ENCODE measurements at regions not wholly inside any gene's neighbourhood (a gene's known extent, or its start where the extent isn't known, plus 50 kb on each side); places are given as distances from the start of the nearest gene placed in this dataset.

DNA sequence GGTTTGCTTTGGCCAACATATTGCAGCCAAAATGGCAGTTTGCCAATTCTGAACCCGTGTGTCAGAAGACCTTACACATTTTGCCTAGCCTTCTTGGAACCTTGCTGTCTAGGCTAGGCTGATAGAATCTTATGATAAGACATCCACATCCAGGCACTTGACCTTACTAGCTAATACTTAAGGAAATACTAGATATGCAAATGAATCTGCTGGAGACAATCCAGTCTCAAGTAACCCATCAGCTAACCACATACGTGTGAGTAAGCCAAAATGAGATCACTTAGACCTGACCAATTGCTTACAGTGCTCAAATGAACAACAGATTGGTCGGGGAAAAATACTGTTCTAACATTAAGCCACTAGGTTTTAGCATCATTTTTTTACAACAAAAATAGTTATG lies 1504.6 kb upstream of the CDH9 start:
- DNase-seq = peak; percentile 75

DNA sequence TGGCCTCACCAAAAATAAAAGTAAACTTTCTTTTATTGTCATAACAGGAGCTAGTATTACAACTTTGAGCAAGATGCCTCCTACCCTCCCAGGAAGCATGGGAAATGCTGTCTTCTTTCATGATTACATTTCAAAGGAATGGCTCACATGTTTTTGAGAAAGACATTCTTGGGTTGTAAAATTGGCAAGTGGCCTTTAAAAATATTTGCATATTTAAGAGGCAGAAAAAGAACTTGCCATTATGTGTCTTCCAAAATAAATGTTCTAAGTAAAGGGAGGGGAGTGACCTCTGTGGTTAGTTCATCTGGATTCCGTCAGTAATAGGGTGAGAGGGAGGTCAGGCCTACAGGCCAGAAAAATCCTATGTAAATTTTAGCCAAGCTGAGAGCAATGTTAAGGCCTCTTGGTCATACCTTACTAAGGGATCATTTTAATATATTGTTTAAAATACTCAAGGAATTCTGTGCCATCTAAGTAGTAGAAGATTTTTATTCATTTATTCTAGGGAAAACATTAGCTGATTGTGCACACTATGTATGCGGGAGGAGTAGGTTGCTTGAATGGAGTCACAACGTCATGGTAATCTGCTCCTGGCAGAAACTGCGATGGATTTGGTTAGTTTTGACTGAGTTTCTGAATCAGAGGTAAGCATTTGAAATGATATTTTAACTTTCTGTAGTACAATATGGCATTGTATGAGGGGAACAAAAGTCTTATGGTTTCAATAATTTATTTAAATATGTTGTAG lies 1485.7 kb upstream of the CDH9 start:
- no peak for DNase-seq

DNA sequence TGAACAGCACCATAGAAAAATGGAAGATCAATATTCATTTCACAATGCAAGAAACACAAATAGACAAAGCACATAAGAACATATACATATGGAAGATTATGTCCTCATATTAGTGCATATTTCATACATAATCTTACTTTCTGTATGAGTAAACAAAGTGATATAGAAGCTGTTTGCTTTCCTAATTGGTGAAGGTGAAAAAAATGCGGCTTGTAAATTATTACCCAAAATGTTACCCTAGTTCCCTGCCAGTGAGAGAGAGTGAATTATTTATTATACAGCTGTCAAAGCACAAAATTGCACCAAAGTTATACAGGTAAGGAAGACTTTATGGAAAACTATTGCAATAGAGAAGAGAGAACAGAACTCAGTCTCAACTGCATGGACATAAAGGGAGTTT lies 1485.0 kb upstream of the CDH9 start:
- DNase-seq = no peak

DNA sequence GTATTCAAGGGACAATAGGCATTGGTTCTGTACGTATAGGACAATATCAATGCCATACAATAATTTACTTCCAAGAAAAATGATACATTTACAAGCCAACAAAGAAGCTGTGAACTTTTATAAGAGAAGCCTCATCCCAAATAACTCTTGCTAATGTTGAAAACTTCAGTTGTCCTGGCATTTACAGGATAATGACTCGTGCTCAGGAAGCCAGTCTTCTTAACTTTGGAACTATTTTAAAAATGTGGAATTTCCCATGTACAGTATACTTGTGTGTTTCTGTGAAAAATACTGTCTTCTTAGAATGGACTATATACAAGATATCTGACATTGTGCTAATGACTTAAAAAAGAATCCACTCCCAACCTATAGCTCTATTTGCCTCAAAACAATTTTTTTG lies 1479.3 kb upstream of the CDH9 start:
- no peak for DNase-seq

DNA sequence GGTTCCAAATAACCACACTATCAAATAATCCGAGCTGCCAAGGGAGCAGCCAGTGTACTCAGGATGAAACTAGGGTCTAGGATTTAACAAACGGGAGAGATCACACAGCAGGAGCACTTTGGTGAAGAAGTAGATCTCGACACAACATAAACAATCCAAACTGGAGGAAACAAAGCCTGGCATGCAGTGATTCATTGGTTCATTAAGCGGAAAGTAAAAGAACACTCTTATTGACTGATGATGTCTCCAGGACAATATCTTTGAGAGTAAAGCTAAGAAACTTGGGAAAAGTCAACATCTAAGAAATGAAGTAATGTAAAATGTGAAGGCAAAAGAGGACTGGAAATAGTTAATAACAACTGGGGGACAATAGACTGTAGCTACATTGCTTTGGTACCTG lies 1478.3 kb upstream of the CDH9 start:
- DNase-seq = no peak

DNA sequence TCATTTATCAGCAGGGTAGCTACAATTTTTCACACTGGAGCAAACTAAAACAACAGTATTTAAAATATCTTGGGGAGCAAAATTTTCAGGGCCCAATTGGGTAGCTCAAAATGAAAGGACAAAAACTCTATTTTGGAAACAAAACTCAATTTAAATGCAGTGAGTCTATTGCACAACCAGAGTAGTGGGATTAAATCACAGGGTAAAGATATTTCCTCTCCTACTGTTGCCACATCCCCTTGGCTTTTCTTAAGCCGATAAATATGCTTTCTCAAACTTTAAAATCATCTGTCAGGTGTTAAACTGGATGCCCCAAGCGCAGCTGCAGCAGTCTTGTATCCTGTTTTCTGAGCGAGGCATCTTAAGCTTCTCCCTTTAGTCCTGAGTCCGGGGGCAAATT lies 1474.3 kb upstream of the CDH9 start:
- no peak for DNase-seq

DNA sequence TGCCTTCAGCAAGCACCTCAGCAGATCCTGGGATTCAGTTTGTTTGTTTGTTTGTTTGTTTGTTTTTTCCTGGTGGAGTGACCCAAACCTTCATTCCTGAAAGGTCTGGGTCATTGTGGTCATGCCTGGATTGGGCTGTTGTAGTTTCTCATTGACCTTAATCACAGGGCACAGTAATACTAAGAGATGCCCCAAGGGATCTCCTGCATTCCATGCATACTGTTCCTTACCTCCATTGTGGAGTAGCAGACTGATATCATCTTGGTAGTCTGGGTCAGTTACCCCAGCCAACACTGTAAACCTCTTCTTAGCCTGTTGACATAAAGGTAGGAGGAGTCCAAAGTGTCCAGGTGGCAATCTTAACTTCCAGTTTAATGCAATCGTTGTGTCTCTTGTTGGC lies 1466.7 kb upstream of the CDH9 start:
- no peak for DNase-seq

DNA sequence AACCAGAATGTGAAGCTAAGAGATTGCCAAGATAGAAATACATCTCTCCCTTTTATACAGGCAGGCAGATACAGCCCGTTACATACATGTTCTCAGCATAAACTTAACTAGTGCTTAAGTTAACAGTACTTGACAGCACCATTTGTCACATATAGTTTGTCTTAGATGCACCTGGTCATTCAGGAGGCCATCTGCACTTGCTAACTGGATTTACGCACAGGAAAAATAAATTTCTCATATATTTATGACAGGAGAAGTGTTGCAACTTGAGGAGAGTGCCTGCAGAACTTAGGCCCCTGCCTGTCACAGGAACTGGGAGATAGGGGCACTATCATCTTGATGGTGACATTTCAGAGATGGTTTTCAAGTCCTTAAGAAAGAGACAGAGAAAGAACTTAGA lies 1462.1 kb upstream of the CDH9 start:
- no peak for DNase-seq

DNA sequence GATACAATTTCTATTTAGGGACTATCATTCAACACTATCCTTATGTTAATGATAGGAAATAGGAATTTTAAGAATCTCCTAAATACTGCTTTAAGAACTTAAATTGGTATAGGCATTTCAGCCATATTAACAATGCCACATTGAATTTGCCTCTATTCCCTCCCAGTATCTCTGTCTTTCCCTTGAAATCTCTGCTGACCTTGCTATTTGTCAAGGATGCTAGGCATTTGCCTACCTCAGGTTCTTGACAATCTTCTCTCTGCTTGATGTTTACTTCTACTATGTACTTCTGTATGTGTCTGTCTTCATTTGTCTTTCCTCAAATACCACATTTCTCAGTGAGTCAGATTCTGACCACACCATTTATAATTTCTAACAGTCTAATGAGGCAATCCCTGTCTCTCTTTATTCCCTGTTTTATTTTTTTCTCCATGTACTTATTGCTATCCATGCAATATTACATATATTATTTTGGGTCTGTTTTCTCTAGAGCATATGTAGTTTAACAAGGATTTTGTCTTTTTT lies 1461.4 kb upstream of the CDH9 start:
- no peak for DNase-seq

DNA sequence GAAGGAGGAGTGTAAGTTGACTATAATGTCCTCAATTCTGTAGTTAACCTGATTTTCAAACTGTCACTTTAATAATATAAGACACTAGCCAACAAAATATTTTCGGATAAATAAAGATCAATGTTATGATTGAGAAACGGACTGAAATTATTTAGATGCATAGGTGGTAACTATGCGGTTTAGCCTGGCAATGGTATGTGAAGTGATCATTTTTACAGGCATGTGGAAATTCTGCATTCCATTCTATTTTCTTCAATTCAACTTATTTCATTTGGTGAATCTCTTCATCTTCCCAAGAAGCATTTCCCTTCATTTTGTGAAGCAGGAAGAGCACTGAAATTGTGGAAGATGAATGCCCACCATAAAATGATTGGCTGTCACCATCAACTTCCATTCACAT lies 1457.5 kb upstream of the CDH9 start:
- DNase-seq = no peak

DNA sequence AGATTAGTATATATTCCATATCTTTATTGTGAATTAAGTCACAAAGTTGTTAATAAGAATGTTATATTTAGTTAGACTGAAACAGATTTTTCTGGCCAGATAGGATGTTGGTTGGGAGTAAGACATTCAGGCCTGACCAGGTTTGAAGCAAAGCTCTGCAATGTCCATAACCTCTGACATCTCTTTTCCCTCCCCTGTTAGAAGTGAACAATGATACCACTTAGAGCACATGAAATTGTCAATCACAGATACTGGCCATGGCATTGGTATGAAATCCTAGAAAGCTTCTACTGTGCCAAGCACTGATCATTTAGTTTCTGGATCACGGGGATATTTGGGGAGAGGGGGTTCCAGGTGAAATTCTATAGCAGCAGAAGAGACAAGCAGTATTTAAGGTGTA lies 1455.1 kb upstream of the CDH9 start:
- DNase-seq = no peak

DNA sequence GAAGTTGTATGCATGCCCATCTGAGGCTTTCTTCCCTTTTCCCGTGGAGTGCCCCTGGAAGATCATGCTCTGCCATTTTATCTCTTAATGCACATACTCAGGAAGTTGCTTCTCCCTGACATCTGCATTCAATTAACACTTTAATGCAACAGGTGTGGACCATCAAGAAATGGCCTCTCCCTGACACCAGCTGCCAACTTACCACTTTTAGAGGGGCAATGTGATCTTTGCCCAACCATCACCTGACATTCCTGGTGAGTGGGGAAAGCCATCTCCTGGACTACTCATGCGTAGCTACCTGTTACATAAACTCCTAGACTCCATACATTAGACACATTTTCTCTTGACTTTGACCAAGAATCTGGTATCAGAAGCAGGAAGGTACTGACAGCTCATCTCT lies 1450.4 kb upstream of the CDH9 start:
- no peak for DNase-seq

DNA sequence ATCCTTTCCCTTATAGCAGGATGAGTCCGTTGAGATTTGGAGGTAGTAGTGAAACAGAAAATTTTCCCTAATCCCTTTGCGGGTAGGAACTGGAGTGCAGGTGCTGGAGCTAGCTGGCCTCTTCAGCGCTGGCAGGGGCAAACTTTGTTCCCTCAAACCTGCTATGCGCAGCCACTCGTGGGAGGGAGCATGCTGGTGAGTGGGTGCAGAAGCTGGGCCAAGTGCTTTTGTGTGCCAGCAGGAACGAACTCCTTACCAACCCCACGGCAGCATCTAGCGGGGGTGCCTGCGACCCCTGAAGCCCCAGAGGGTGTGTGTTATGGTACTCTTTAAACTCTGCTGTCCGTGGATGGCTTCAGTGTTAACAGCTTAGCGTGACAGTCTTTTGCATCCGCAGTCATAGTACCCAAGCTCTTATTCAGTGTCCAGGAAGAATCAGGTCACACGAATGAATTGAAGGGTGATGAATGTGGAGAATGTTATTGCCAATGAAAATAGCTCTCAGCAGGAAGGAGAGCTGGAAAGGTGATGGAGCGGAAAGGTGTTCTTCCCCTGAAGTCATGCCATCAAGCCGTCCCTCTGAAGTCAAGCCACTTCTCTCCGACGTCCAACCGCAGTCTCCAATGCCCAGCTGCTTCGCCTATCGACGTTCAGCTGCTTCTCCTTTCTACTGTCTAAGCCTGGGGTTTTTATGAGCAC lies 1445.1 kb upstream of the CDH9 start:
- no peak for DNase-seq

DNA sequence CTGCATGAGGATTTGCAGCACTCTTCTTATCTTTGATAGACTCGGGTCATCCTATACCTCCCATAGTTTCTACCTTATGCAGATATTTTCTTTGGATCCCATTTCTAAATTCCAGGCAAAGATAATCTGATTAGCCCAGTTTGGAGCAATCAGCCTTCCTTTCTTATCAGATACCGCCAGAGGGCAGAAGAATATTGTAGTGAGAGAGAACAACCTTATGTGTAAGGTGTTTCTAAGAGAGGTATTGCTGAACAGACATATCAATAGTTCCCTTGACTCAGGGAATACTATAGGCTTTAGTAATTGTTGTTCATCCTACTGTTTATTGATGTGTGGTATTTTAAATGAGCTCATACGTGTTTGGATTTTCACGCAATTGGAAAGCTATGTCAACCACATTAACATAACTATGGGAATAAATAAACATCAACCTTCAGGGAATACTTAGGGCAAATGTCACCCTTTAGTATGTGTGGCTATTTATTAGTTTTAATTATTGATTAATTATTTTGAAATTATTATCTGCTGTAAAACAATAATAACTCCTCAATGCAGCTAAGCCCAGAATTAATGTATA lies 1435.2 kb upstream of the CDH9 start:
- DNase-seq = no peak

DNA sequence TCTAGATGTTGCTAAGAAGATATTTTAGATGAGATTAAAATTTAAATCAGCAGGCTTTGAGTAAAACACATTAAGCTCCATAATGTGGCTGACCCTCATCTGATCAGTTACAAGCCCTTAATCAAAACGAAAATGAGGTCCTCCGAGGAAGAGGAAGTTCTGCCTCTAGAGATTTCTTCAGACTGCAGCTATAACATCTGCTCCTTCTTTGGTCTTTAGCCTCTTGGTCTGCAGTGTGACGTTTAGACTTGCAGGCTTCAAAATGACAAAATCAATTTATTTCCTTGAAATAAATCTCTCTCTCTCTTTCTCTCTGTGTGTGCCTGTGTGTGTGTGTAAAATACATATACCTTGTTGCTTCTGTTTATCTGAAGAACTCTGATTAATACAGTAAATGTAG lies 1429.8 kb upstream of the CDH9 start:
- no peak for DNase-seq

DNA sequence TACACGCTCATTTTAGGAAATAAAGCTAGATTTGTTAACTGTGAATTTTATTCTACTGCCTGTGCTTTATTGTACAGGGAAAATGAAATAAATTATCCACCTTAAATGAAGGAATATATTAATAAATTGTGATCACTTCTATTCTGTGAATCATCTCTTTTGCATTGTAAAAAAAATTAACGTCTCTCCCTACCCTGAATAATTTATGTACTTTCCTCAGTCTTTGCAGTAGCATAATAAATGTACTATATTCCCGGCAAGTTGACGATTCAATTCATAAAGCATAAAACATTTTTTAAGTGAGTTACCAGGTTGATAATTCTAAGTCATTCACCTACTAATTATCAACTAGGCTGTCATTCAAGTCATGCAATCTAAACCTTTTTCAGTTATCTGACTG lies 1425.3 kb upstream of the CDH9 start:
- DNase-seq = no peak

DNA sequence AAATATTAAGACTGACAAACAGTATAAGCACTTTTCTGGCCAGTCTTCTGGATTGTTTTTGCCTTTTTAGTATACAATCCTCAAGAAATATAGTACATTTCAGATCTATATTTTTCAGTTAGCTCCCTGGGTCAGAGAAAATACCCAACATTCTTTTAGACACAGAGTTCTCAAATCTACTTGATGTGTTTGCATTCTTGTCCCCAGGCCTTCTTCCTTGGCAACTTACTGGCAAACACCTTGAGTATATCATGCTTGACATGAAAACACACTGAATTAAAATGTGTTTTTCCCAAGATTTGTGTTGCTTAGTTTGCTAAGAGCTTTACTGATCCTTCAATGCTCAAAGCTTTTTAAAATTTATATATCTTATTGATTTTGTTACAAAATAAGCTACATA lies 1413.1 kb upstream of the CDH9 start:
- DNase-seq = no peak

DNA sequence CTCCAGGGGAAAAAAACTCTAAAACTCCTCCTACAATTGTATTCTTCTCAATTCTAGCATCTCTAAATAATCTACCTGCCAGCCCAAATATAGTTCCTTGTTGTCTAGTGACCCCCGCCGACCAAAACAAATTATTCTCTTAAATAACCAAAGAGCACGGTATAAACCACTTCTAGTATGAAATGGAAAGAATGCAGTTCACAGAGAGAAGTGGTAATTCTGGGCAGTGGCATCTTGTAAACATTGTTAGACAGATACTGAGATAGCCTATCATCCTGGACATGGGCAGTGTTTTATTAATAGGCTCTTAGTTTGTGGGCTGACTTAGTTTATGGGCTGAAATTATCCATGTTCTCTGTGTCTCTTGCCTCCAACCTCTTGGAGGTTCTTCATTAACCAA lies 1412.6 kb upstream of the CDH9 start:
- no peak for DNase-seq

DNA sequence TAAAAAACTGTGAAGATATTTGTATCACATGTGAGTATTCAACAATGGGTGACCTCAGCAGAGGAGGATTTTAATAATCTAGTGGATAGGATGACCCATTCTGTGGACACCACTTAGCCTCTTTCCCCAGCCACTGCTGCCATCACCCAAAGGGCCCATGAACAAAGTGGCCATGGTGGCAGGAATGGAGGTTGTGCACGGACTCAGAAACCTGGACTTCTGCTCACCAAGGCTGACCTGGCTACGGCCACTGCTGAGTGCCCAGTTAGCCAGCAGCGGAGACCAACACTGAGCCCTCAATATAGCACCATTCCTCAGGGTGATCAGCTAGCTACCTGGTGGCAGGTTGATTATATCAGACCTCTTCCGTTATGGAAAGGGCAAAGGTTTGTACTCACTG lies 1410.4 kb upstream of the CDH9 start:
- no peak for DNase-seq

DNA sequence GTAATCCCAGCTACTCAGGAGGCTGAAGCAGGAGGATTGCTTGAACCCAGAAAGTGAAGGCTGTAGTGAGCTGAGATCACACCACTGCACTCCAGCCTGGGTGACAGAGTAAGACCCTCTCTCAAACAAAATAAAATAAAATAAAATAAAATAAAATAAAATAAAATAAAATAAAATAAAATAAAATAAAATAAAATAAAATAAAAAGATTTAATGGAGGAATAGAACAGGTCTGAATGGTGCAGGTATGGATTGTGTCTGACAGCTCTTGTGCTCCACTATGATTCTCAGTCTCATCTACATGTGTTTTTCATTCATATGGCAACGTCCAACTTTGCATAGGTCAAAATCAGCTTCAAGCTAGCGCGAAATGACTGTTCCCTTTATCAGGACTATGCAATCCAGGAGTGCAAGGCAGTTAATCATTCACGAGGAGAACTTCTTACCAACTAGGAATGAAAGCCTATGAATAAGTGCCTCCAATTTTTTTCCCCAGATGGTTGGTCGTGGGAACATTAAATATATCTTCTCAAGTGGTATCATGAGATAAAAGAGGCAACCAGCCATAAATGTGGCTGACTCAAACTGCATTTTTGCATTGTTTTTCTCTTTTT lies 1392.3 kb upstream of the CDH9 start:
- DNase-seq = no peak

DNA sequence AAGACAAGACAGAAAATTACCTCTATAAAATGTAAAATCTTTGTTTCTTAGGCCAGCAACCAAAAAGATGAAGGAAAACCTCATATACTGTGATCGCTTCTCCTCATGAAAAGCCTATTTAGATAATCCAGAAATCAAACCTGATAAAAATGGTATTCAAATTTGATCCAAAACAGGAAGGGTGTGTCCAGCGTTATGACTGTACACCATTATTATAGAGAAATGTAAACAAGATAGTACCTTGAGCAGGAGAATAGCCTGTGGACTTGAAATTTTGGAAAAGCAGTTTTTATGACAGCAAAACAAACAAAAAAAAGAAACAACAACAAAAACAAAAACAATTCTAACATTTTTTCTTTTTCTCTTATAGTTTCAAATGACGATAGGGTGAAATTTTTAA lies 1382.8 kb upstream of the CDH9 start:
- no peak for DNase-seq

DNA sequence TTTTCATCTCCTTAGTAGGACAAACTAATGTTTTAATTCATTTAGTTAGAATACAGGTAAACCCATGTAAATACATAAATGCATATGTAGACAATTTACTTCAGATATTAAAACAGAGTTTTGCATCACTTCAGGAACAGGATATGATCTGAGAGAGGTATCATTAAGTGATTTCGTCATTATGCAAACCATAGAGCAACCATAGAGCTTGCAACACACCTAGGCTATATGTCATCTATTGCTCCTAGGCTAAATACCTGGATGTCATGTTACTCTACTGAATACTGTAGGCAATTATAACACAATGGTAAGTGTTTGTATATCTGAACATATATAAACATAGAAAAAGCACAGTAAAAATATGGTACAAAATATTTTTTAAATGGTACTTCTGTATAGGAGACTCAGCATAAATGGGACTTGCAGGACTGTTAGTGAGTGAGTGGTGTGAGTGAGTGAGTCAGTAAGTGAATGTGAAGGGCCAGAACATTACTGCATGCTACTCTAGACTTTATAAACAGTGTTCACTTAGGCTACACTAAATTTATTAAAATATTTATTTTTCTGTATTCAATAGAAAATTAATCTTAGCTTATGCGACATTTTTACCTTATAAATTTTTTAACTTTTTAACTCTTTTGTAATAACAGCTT lies 1377.5 kb upstream of the CDH9 start:
- no peak for DNase-seq

DNA sequence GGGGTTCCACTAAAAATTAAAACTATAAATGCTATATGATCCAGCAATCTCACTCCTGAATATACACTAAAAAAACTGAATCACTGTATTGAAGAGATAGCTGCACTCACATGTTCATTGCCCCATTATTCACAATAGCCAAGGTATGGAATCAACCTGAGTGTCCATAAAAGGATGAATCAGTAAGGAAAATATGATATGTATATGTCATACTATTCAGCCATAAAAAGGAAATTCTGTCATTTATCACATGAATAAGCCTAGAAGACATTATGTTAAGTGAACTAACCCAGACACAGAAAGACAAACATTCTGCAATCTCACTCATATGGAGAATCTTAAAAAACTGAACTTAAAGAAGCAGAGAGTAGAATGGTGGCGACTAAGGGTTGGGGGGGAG lies 1376.2 kb upstream of the CDH9 start:
- no peak for DNase-seq
